ENCODE measurements at regions not wholly inside any gene's neighbourhood (a gene's known extent, or its start where the extent isn't known, plus 50 kb on each side); places are given as distances from the start of the nearest gene placed in this dataset.

DNA sequence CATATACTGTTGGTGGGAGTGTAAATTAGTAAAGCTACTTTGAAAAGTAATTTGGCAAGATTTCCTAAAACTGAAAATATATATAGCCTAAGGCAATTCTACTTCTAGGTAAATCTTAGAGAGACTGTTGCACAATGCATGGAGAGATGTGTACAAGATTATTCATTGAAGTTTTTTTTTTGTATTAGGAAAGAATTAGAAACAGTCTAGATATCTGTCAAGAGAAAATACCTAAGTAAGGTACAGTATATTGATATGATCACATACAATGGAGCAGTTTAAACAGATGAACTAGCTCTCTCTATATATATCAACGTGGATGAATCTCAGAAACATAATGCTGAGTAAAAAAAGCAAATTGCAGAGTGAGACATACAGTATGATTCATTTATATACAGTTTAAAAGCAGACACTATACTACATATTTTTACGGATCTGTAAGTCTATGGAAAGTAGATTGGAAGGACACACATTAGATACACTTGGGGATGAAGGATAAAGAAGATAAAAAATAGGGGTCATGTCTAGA lies 59.3 kb upstream of the ACVR1 start:
- TF ChIP-seq CSDC2 (CRISPR knock-in tag; IDR thresholded peaks at IDR 0.05) (no peak), ESRRG (CRISPR knock-in tag; IDR thresholded peaks at IDR 0.05) (no peak), GLIS3 (CRISPR knock-in tag; IDR thresholded peaks at IDR 0.05) (no peak), ZFP30 (CRISPR knock-in tag; IDR thresholded peaks at IDR 0.05) (no peak), ZNF8 (CRISPR knock-in tag; IDR thresholded peaks at IDR 0.05) (no peak), OSR1 (CRISPR knock-in tag; IDR thresholded peaks at IDR 0.05) (no peak), ISL1 (CRISPR knock-in tag; IDR thresholded peaks at IDR 0.05) (no peak), ZNF70 (CRISPR knock-in tag; IDR thresholded peaks at IDR 0.05) (no peak), ARNTL (CRISPR knock-in tag; IDR thresholded peaks at IDR 0.05; ENCODE audit: borderline replicate concordance, low read depth) (no peak), ZC3H10 (CRISPR knock-in tag; IDR thresholded peaks at IDR 0.05) (no peak), RARB (CRISPR knock-in tag; IDR thresholded peaks at IDR 0.05) (no peak), PPARA (CRISPR knock-in tag; IDR thresholded peaks at IDR 0.05; ENCODE audit: borderline replicate concordance) (no peak)
- TF ChIP-seq, protein P1, sequence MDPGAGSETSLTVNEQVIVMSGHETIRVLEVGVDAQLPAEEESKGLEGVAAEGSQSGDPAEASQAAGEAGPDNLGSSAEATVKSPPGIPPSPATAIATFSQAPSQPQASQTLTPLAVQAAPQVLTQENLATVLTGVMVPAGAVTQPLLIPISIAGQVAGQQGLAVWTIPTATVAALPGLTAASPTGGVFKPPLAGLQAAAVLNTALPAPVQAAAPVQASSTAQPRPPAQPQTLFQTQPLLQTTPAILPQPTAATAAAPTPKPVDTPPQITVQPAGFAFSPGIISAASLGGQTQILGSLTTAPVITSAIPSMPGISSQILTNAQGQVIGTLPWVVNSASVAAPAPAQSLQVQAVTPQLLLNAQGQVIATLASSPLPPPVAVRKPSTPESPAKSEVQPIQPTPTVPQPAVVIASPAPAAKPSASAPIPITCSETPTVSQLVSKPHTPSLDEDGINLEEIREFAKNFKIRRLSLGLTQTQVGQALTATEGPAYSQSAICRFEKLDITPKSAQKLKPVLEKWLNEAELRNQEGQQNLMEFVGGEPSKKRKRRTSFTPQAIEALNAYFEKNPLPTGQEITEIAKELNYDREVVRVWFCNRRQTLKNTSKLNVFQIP (CRISPR knock-in tag; IDR thresholded peaks at IDR 0.05; ENCODE audit: borderline replicate concordance, low read depth) = no peak
- TF ChIP-seq, protein P2, sequence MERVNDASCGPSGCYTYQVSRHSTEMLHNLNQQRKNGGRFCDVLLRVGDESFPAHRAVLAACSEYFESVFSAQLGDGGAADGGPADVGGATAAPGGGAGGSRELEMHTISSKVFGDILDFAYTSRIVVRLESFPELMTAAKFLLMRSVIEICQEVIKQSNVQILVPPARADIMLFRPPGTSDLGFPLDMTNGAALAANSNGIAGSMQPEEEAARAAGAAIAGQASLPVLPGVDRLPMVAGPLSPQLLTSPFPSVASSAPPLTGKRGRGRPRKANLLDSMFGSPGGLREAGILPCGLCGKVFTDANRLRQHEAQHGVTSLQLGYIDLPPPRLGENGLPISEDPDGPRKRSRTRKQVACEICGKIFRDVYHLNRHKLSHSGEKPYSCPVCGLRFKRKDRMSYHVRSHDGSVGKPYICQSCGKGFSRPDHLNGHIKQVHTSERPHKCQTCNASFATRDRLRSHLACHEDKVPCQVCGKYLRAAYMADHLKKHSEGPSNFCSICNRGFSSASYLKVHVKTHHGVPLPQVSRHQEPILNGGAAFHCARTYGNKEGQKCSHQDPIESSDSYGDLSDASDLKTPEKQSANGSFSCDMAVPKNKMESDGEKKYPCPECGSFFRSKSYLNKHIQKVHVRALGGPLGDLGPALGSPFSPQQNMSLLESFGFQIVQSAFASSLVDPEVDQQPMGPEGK (CRISPR knock-in tag; IDR thresholded peaks at IDR 0.05; ENCODE audit: borderline replicate concordance) = no peak
- ATAC-seq = no peak

DNA sequence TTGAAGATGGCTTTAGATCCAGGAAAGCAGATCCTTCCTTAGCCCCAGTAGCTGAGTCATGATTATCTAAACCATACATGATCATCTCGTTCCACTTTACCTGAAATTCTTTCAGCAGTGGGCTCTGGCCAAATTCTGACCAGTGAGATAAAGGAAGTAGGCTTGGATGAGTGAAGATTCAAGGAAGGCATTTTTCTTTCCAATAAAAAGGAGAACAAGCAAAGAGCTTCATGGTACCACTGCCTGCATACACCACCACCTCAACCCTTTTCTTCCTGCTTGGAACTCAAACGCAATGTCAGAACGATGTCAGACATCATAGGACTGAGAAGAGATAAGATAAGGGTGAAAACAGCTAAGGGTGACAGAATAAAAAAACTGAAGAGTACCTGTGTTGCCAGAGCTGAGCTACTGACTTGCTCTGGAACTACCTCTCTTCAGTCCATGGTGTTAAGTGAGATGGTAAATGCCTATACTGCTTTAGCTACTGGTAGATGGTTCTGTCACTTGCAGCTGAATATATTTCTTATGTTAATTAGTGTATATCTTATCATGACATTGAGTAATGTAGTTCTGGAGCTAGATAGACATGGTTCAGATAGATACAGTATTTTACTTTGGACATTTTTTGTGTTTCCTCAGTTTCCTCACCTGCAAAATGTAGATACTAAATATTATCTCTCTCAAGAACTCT lies 58.7 kb upstream of the ACVR1 start:
- no peak for ATAC-seq
- TF ChIP-seq, protein P3, sequence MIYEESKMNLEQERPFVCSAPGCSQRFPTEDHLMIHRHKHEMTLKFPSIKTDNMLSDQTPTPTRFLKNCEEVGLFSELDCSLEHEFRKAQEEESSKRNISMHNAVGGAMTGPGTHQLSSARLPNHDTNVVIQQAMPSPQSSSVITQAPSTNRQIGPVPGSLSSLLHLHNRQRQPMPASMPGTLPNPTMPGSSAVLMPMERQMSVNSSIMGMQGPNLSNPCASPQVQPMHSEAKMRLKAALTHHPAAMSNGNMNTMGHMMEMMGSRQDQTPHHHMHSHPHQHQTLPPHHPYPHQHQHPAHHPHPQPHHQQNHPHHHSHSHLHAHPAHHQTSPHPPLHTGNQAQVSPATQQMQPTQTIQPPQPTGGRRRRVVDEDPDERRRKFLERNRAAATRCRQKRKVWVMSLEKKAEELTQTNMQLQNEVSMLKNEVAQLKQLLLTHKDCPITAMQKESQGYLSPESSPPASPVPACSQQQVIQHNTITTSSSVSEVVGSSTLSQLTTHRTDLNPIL (CRISPR knock-in tag; IDR thresholded peaks at IDR 0.05; ENCODE audit: low read depth) = no peak
- TF ChIP-seq ESRRG (CRISPR knock-in tag; IDR thresholded peaks at IDR 0.05) = no peak
- TF ChIP-seq ARNTL (CRISPR knock-in tag; IDR thresholded peaks at IDR 0.05; ENCODE audit: borderline replicate concordance, low read depth) = no peak
- TF ChIP-seq BACH2 (CRISPR knock-in tag; IDR thresholded peaks at IDR 0.05; ENCODE audit: borderline replicate concordance) = no peak
- TF ChIP-seq ISL1 (CRISPR knock-in tag; IDR thresholded peaks at IDR 0.05) = no peak
- no peak for TF ChIP-seq CSDC2 (CRISPR knock-in tag; IDR thresholded peaks at IDR 0.05)
- TF ChIP-seq, protein P4, sequence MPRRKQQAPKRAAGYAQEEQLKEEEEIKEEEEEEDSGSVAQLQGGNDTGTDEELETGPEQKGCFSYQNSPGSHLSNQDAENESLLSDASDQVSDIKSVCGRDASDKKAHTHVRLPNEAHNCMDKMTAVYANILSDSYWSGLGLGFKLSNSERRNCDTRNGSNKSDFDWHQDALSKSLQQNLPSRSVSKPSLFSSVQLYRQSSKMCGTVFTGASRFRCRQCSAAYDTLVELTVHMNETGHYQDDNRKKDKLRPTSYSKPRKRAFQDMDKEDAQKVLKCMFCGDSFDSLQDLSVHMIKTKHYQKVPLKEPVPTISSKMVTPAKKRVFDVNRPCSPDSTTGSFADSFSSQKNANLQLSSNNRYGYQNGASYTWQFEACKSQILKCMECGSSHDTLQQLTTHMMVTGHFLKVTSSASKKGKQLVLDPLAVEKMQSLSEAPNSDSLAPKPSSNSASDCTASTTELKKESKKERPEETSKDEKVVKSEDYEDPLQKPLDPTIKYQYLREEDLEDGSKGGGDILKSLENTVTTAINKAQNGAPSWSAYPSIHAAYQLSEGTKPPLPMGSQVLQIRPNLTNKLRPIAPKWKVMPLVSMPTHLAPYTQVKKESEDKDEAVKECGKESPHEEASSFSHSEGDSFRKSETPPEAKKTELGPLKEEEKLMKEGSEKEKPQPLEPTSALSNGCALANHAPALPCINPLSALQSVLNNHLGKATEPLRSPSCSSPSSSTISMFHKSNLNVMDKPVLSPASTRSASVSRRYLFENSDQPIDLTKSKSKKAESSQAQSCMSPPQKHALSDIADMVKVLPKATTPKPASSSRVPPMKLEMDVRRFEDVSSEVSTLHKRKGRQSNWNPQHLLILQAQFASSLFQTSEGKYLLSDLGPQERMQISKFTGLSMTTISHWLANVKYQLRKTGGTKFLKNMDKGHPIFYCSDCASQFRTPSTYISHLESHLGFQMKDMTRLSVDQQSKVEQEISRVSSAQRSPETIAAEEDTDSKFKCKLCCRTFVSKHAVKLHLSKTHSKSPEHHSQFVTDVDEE (CRISPR knock-in tag; IDR thresholded peaks at IDR 0.05) = no peak
- TF ChIP-seq, protein P1 (CRISPR knock-in tag; IDR thresholded peaks at IDR 0.05; ENCODE audit: borderline replicate concordance, low read depth) = no peak
- no peak for TF ChIP-seq ZFP3 (CRISPR knock-in tag; IDR thresholded peaks at IDR 0.05)
- TF ChIP-seq PPARA (CRISPR knock-in tag; IDR thresholded peaks at IDR 0.05; ENCODE audit: borderline replicate concordance) = no peak
- TF ChIP-seq TCF4 (CRISPR knock-in tag; IDR thresholded peaks at IDR 0.05; ENCODE audit: borderline replicate concordance) = no peak
- no peak for TF ChIP-seq ZNF565 (CRISPR knock-in tag; conservative IDR thresholded peaks at IDR 0.05; ENCODE audit: low read depth)
- TF ChIP-seq ZFP30 (CRISPR knock-in tag; IDR thresholded peaks at IDR 0.05) = no peak
- TF ChIP-seq ZNF70 (CRISPR knock-in tag; IDR thresholded peaks at IDR 0.05) = no peak
- no peak for TF ChIP-seq ZC3H10 (CRISPR knock-in tag; IDR thresholded peaks at IDR 0.05)
- no peak for TF ChIP-seq TOX (CRISPR knock-in tag; IDR thresholded peaks at IDR 0.05; ENCODE audit: borderline replicate concordance)
- TF ChIP-seq ZNF8 (CRISPR knock-in tag; IDR thresholded peaks at IDR 0.05) = no peak
- TF ChIP-seq GLIS3 (CRISPR knock-in tag; IDR thresholded peaks at IDR 0.05) = no peak
- no peak for TF ChIP-seq RARB (CRISPR knock-in tag; IDR thresholded peaks at IDR 0.05)
